ENCODE measurements at regions not wholly inside any gene's neighbourhood (a gene's known extent, or its start where the extent isn't known, plus 50 kb on each side); places are given as distances from the start of the nearest gene placed in this dataset.

DNA sequence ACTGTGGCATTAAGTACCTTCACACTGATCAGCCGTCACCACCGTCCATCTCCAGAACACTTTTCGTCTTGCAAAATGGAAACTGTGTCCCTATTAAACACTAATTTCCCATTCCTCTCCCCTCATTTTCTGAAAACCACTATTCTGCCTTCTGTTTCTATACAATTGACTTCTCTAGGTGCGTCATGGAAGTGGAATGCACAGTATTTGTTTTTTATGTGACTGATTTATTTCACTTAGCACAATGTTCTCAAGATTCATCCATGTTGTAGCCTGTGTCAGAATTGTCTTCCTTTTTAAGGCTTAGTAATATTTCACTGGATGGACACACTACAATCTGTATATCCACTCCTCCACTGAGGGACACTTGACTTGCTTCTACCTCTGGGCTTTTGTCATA, 53.8 kb upstream of the PDE10A start:
- TF ChIP-seq, protein P1, sequence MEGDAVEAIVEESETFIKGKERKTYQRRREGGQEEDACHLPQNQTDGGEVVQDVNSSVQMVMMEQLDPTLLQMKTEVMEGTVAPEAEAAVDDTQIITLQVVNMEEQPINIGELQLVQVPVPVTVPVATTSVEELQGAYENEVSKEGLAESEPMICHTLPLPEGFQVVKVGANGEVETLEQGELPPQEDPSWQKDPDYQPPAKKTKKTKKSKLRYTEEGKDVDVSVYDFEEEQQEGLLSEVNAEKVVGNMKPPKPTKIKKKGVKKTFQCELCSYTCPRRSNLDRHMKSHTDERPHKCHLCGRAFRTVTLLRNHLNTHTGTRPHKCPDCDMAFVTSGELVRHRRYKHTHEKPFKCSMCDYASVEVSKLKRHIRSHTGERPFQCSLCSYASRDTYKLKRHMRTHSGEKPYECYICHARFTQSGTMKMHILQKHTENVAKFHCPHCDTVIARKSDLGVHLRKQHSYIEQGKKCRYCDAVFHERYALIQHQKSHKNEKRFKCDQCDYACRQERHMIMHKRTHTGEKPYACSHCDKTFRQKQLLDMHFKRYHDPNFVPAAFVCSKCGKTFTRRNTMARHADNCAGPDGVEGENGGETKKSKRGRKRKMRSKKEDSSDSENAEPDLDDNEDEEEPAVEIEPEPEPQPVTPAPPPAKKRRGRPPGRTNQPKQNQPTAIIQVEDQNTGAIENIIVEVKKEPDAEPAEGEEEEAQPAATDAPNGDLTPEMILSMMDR (IDR thresholded peaks at IDR 0.05; ENCODE audit: low read depth, low read length) = no peak
- TF ChIP-seq EZH2phosphoT487 (IDR thresholded peaks at IDR 0.05; ENCODE audit: low read depth) = no peak

All from OCI-LY3 (cell line).